WTC11 (cell line): ENCODE measurements at regions not wholly inside any gene's neighbourhood (a gene's known extent, or its start where the extent isn't known, plus 50 kb on each side); places are given as distances from the start of the nearest gene placed in this dataset.

Experiments
- ATAC-seq: fragments of 200-7000 bp; cut with Tn5 transposase; 2 replicates; pipeline ENCODE4 v1.10.0; 2021; ENCODE audit warnings: mild to moderate bottlenecking, moderate library complexity
- CTCF ChIA-PET: fragments of 300-600 bp; sonication (Branson Sonifier 250); formaldehyde crosslinking; loops from one replicate; lab custom pipeline; 2021; ENCODE audit warnings: antibody characterized with exemption; lab: Charles Lee
- POLR2A ChIA-PET: fragments of 350-600 bp; sonication (Branson Sonifier 250); formaldehyde crosslinking; loops from one replicate; lab custom pipeline; 2021; ENCODE audit warnings: antibody characterized with exemption; lab: Charles Lee
- DNase-seq: peaks from one replicate; pipeline ENCODE4 v3.0.0; 2021; ENCODE audit warnings: low spot score
- H3K27ac Mint-ChIP-seq: 2 replicates; pipeline ENCODE4 v1.8.0; 2021; ENCODE audit warnings: mixed read lengths
- H3K27me3 Mint-ChIP-seq: 2 replicates; pipeline ENCODE4 v1.8.0; 2021; ENCODE audit warnings: low read depth, mild to moderate bottlenecking, moderate library complexity, mixed read lengths
- H3K36me3 Mint-ChIP-seq: 2 replicates; pipeline ENCODE4 v1.8.0; 2021; ENCODE audit warnings: mixed read lengths
- H3K4me1 Mint-ChIP-seq: 2 replicates; pipeline ENCODE4 v1.8.0; 2022; ENCODE audit warnings: mixed read lengths
- H3K4me3 Mint-ChIP-seq: 2 replicates; pipeline ENCODE4 v1.8.0; 2021; ENCODE audit warnings: mild to moderate bottlenecking, moderate library complexity, mixed read lengths
- H3K9me3 Mint-ChIP-seq: 2 replicates; pipeline ENCODE4 v1.8.0; 2021; ENCODE audit warnings: mixed read lengths
- E2F1 ChIP-seq: sonication (generic); formaldehyde crosslinking; IDR thresholded peaks from 2 replicates; pipeline ENCODE4 v1.8.0; 2022; ENCODE audit warnings: mild to moderate bottlenecking, missing genetic modification reagents
- ELF4 ChIP-seq: sonication (generic); formaldehyde crosslinking; IDR thresholded peaks from 2 replicates; pipeline ENCODE4 v1.8.1; 2022; ENCODE audit warnings: low read depth, mild to moderate bottlenecking, moderate library complexity, missing genetic modification reagents
- EMX1 ChIP-seq: fragments of 250-450 bp; sonication (Bioruptor Pico); IDR thresholded peaks from 2 replicates; pipeline ENCODE4 v1.8.0; 2021; ENCODE audit warnings: mild to moderate bottlenecking
- ESRRA ChIP-seq: sonication (generic); formaldehyde crosslinking; IDR thresholded peaks from 2 replicates; pipeline ENCODE4 v1.8.1; 2022; ENCODE audit warnings: mild to moderate bottlenecking, missing genetic modification reagents, borderline replicate concordance
- FOXJ3 ChIP-seq: sonication (generic); formaldehyde crosslinking; IDR thresholded peaks from 2 replicates; pipeline ENCODE4 v1.9.0; 2021; ENCODE audit warnings: missing genetic modification reagents, mild to moderate bottlenecking, borderline replicate concordance
- GABPB1 ChIP-seq: sonication (generic); formaldehyde crosslinking; IDR thresholded peaks from 2 replicates; pipeline ENCODE4 v1.8.1; 2023; ENCODE audit warnings: mild to moderate bottlenecking, missing genetic modification reagents
- IRF2 ChIP-seq: sonication (generic); formaldehyde crosslinking; IDR thresholded peaks from 2 replicates; pipeline ENCODE4 v1.8.0; 2022; ENCODE audit warnings: low read depth, missing genetic modification reagents, borderline replicate concordance
- NFATC4 ChIP-seq: fragments of 250-450 bp; sonication (Bioruptor Pico); IDR thresholded peaks from 2 replicates; pipeline ENCODE4 v1.9.0; 2021; ENCODE audit warnings: mild to moderate bottlenecking
- PRRX2 ChIP-seq: fragments of 250-450 bp; sonication (Bioruptor Pico); IDR thresholded peaks from 2 replicates; pipeline ENCODE4 v1.8.0; 2021; ENCODE audit warnings: mild to moderate bottlenecking
- RORB ChIP-seq: fragments of 250-450 bp; sonication (Bioruptor Pico); IDR thresholded peaks from 2 replicates; pipeline ENCODE4 v1.9.0; 2021; ENCODE audit warnings: mild to moderate bottlenecking
- TCF7 ChIP-seq: sonication (generic); formaldehyde crosslinking; IDR thresholded peaks from 2 replicates; pipeline ENCODE4 v1.8.0; 2022; ENCODE audit warnings: mild to moderate bottlenecking, low read depth, missing genetic modification reagents, moderate library complexity
- USF1 ChIP-seq: sonication (generic); formaldehyde crosslinking; IDR thresholded peaks from 2 replicates; pipeline ENCODE4 v1.8.0; 2022; ENCODE audit warnings: mild to moderate bottlenecking, missing genetic modification reagents
- ZMAT4 ChIP-seq: fragments of 250-450 bp; sonication (Bioruptor Pico); IDR thresholded peaks from 2 replicates; pipeline ENCODE4 v1.9.0; 2021; ENCODE audit warnings: mild to moderate bottlenecking
- ZNF232 ChIP-seq: sonication (generic); formaldehyde crosslinking; IDR thresholded peaks from 2 replicates; pipeline ENCODE4 v1.8.0; 2022; ENCODE audit warnings: mild to moderate bottlenecking, missing genetic modification reagents
- ZNF263 ChIP-seq: sonication (generic); formaldehyde crosslinking; IDR thresholded peaks from 2 replicates; pipeline ENCODE4 v1.8.1; 2022; ENCODE audit warnings: low read depth, mild to moderate bottlenecking, moderate library complexity, missing genetic modification reagents
- ZNF281 ChIP-seq: sonication (generic); formaldehyde crosslinking; IDR thresholded peaks from 2 replicates; pipeline ENCODE4 v1.8.0; 2023; ENCODE audit warnings: mild to moderate bottlenecking, missing genetic modification reagents
- ZNF423 ChIP-seq: fragments of 250-450 bp; sonication (Bioruptor Pico); IDR thresholded peaks from 2 replicates; pipeline ENCODE4 v2.1.2; 2022; ENCODE audit warnings: mild to moderate bottlenecking, moderate library complexity
- ZNF671 ChIP-seq: fragments of 250-450 bp; sonication (Bioruptor Pico); IDR thresholded peaks from 2 replicates; pipeline ENCODE4 v1.8.0; 2021; ENCODE audit warnings: mild to moderate bottlenecking
- TF ChIP-seq, protein P1 (sequence below): sonication (generic); formaldehyde crosslinking; IDR thresholded peaks from 2 replicates; pipeline ENCODE4 v1.8.0; 2023; ENCODE audit warnings: missing genetic modification reagents
- TF ChIP-seq, protein P2 (sequence below): fragments of 250-450 bp; sonication (Bioruptor Pico); IDR thresholded peaks from 2 replicates; pipeline ENCODE4 v2.1.2; 2022; ENCODE audit warnings: mild to moderate bottlenecking, moderate library complexity
- TF ChIP-seq, protein P3 (sequence below): sonication (generic); formaldehyde crosslinking; IDR thresholded peaks from 2 replicates; pipeline ENCODE4 v1.8.1; 2023; ENCODE audit warnings: mild to moderate bottlenecking, missing genetic modification reagents
- TF ChIP-seq, protein P4 (sequence below): sonication (generic); formaldehyde crosslinking; IDR thresholded peaks from 2 replicates; pipeline ENCODE4 v1.8.1; 2022; ENCODE audit warnings: mild to moderate bottlenecking, moderate library complexity, missing genetic modification reagents

DNA sequence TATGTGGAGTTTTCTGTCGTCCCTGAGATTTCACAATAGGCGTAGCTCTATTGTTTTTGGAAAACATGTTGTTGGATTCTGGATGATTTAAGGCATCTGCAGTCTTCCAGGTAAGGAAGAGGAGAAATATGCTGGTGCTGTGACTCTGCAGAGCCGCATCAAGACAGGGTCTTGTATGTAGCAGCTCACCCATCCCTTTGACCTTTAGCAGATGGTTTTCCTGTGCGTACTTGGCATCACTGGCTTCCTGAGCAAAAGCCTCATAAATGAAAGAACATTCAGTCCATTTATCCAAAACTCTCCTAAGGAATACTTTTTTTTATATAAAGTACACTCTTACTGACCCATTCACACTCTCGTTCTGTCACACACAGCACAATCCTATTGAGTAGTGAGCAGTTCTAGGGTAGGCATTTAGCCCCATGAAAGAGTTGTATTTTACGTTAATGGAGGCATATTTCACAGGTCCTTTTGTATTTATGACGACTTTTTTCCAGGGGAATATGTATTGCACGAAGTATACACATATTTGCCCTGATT, 443.9 kb downstream of the STK39 start (continued):
- TF ChIP-seq ZNF263 (no peak), EMX1 (CRISPR knock-in tag) (no peak), ZNF281 (no peak), ZNF671 (CRISPR knock-in tag) (no peak), IRF2 (CRISPR knock-in tag) (no peak), GABPB1 (CRISPR knock-in tag) (no peak), ZNF423 (CRISPR knock-in tag) (no peak), ZNF232 (no peak), RORB (CRISPR knock-in tag) (no peak), ZMAT4 (CRISPR knock-in tag) (no peak)

DNA sequence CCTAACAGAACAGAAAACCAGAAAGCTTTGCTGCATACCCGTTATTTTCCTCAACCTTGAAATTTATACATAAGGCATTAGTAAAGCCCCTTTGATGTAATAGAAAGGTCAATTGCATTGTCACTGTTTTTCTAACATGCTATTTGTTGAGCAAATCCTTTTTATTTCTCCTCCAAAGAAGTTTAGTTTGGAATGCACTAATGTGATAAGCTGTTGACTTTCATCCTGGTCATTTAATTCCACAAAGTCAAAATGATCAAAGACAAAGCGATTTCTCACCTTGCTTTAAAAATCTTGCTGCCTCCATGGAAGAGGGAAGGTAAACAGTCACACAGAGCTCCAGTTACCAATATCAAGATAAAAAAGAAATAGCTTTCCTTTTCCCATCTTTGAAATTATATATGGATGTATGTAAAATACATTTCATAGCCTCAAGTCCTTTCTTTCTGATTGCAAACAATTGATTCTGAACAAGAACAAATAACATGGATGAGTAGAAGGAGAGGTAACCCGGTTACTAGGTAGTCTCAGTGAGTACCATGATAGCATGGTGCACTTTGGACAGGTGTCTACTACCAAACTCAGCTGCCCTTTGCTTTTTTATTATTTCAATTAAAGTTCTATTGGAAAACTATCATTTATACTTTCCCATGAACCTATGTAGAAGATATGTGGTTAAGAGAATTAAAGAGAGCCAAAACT, 452.7 kb downstream of the STK39 start:
- no peaks in the 10 kb centered on the region for H3K27me3 Mint-ChIP-seq
- no peak for DNase-seq
- H3K36me3 Mint-ChIP-seq: peaks cover 5% of the 10 kb centered on the region
- POLR2A ChIA-PET: no interaction called here
- no peak overlapping the region for H3K27ac Mint-ChIP-seq
- H3K4me1 Mint-ChIP-seq: peaks cover 44% of the 10 kb centered on the region
- peaks cover 12% of the 10 kb centered on the region for H3K9me3 Mint-ChIP-seq
- CTCF ChIA-PET: no interaction called here
- no peak overlapping the region for H3K4me3 Mint-ChIP-seq
- TF ChIP-seq, protein P1, sequence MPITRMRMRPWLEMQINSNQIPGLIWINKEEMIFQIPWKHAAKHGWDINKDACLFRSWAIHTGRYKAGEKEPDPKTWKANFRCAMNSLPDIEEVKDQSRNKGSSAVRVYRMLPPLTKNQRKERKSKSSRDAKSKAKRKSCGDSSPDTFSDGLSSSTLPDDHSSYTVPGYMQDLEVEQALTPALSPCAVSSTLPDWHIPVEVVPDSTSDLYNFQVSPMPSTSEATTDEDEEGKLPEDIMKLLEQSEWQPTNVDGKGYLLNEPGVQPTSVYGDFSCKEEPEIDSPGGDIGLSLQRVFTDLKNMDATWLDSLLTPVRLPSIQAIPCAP (CRISPR knock-in tag): no peak
- no peak for TF ChIP-seq ELF4 (CRISPR knock-in tag)
- TF ChIP-seq ZMAT4 (CRISPR knock-in tag): no peak
- no peak for TF ChIP-seq ZNF671 (CRISPR knock-in tag)
- TF ChIP-seq, protein P2, sequence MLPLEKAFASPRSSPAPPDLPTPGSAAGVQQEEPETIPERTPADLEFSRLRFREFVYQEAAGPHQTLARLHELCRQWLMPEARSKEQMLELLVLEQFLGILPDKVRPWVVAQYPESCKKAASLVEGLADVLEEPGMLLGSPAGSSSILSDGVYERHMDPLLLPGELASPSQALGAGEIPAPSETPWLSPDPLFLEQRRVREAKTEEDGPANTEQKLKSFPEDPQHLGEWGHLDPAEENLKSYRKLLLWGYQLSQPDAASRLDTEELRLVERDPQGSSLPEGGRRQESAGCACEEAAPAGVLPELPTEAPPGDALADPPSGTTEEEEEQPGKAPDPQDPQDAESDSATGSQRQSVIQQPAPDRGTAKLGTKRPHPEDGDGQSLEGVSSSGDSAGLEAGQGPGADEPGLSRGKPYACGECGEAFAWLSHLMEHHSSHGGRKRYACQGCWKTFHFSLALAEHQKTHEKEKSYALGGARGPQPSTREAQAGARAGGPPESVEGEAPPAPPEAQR (CRISPR knock-in tag): no peak
- no peak for TF ChIP-seq E2F1 (CRISPR knock-in tag)
- TF ChIP-seq EMX1 (CRISPR knock-in tag): no peak
- TF ChIP-seq NFATC4: no peak
- TF ChIP-seq, protein P3, sequence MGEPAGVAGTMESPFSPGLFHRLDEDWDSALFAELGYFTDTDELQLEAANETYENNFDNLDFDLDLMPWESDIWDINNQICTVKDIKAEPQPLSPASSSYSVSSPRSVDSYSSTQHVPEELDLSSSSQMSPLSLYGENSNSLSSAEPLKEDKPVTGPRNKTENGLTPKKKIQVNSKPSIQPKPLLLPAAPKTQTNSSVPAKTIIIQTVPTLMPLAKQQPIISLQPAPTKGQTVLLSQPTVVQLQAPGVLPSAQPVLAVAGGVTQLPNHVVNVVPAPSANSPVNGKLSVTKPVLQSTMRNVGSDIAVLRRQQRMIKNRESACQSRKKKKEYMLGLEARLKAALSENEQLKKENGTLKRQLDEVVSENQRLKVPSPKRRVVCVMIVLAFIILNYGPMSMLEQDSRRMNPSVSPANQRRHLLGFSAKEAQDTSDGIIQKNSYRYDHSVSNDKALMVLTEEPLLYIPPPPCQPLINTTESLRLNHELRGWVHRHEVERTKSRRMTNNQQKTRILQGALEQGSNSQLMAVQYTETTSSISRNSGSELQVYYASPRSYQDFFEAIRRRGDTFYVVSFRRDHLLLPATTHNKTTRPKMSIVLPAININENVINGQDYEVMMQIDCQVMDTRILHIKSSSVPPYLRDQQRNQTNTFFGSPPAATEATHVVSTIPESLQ (CRISPR knock-in tag): no peak
- TF ChIP-seq, protein P4, sequence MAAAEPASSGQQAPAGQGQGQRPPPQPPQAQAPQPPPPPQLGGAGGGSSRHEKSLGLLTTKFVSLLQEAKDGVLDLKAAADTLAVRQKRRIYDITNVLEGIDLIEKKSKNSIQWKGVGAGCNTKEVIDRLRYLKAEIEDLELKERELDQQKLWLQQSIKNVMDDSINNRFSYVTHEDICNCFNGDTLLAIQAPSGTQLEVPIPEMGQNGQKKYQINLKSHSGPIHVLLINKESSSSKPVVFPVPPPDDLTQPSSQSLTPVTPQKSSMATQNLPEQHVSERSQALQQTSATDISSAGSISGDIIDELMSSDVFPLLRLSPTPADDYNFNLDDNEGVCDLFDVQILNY (CRISPR knock-in tag): no peak
- TF ChIP-seq PRRX2 (CRISPR knock-in tag): no peak
- TF ChIP-seq TCF7 (CRISPR knock-in tag): no peak
- no peak for TF ChIP-seq USF1
- TF ChIP-seq FOXJ3 (CRISPR knock-in tag): no peak
- no peak for TF ChIP-seq ESRRA (CRISPR knock-in tag)
- no peak for TF ChIP-seq IRF2 (CRISPR knock-in tag)
- no peak for ATAC-seq
